ENCODE measurements at regions not wholly inside any gene's neighbourhood (a gene's known extent, or its start where the extent isn't known, plus 50 kb on each side); places are given as distances from the start of the nearest gene placed in this dataset.

GRCh38 chr5:2607598-2607997 is 143.9 kb downstream of the IRX2 start:
- no peak for DNase-seq (ENCODE audit: low spot score)

- DNase-seq (ENCODE audit: low spot score), result no peak
Measured at GRCh38 chr5:2603272-2603575, 148.3 kb downstream of the IRX2 start.

- DNase-seq (ENCODE audit: low spot score), result no peak
Measured at GRCh38 chr5:2602451-2603271, 148.8 kb downstream of the IRX2 start.

GRCh38 chr5:2598503-2598902 is 153.0 kb downstream of the IRX2 start:
- no peak for DNase-seq (ENCODE audit: low spot score)

- DNase-seq (ENCODE audit: low spot score), result no peak
Measured at GRCh38 chr5:2594701-2595100, 156.8 kb downstream of the IRX2 start.

GRCh38 chr5:2592766-2593165 is 158.7 kb downstream of the IRX2 start:
- DNase-seq (ENCODE audit: low spot score), result no peak

- DNase-seq (ENCODE audit: low spot score), result no peak
Measured at GRCh38 chr5:2591777-2592453, 159.6 kb downstream of the IRX2 start.

- DNase-seq (ENCODE audit: low spot score), result no peak
Measured at GRCh38 chr5:2588850-2589501, 162.5 kb downstream of the IRX2 start.

- DNase-seq (ENCODE audit: low spot score), result no peak
Measured at GRCh38 chr5:2587189-2588031, 164.1 kb downstream of the IRX2 start.

- no peak for DNase-seq (ENCODE audit: low spot score)
Measured at GRCh38 chr5:2586016-2586715, 165.3 kb downstream of the IRX2 start.

- DNase-seq (ENCODE audit: low spot score), result no peak
Measured at GRCh38 chr5:2584579-2585269, 166.8 kb downstream of the IRX2 start.

GRCh38 chr5:2582507-2582906 is 169.0 kb downstream of the IRX2 start:
- DNase-seq (ENCODE audit: low spot score), result no peak

- no peak for DNase-seq (ENCODE audit: low spot score)
Measured at GRCh38 chr5:2582106-2582505, 169.4 kb downstream of the IRX2 start.

GRCh38 chr5:2581418-2581817 is 170.1 kb downstream of the IRX2 start:
- no peak for DNase-seq (ENCODE audit: low spot score)

- no peak for DNase-seq (ENCODE audit: low spot score)
Measured at GRCh38 chr5:2579126-2579525, 172.4 kb downstream of the IRX2 start.

- DNase-seq (ENCODE audit: low spot score), result no peak
Measured at GRCh38 chr5:2577312-2578036, 174.0 kb downstream of the IRX2 start.

- no peak for DNase-seq (ENCODE audit: low spot score)
Measured at GRCh38 chr5:2576823-2577222, 174.7 kb downstream of the IRX2 start.

- no peak for DNase-seq (ENCODE audit: low spot score)
Measured at GRCh38 chr5:2575871-2576270, 175.6 kb downstream of the IRX2 start.

- DNase-seq (ENCODE audit: low spot score), result no peak
Measured at GRCh38 chr5:2575292-2575691, 176.2 kb downstream of the IRX2 start.

GRCh38 chr5:2574155-2574554 is 177.3 kb downstream of the IRX2 start:
- DNase-seq (ENCODE audit: low spot score), result no peak
